Keratinocyte (primary cell): ENCODE measurements at regions not wholly inside any gene's neighbourhood (a gene's known extent, or its start where the extent isn't known, plus 50 kb on each side); places are given as distances from the start of the nearest gene placed in this dataset.

ENCODE experiments used
- DNase-seq: peaks from one replicate; pipeline ENCODE4 v3.0.0-alpha.2; 2011; ENCODE audit warnings: low read depth, missing footprints, low spot score
- FAIRE-seq: peaks from 2 replicates; lab custom pipeline; 2011; peaks lifted over from hg19 to GRCh38; lab: Jason Lieb, UNC
- H2AFZ ChIP-seq: 2 replicates; pipeline ENCODE4 v1.6.0; 2012; ENCODE audit warnings: low read length, control low read depth, inconsistent platforms; ENCODE audit not compliant: control insufficient read depth
- H3K27ac ChIP-seq: 2 replicates; pipeline ENCODE4 v1.5.1; 2011; ENCODE audit warnings: low read length; ENCODE audit not compliant: control insufficient read depth, insufficient read depth
- H3K27me3 ChIP-seq: 3 replicates; pipeline ENCODE4 v1.6.0; 2011; ENCODE audit warnings: low read length; ENCODE audit not compliant: control insufficient read depth, insufficient read depth; ENCODE audit errors: extremely low read depth
- H3K36me3 ChIP-seq, 2 experiments: 2 replicates in 1 of 2; 3 replicates in 1 of 2; pipeline ENCODE4 v1.5.1; 2011; ENCODE audit warnings: low read length in 2 of 2, mild to moderate bottlenecking in 1 of 2; ENCODE audit not compliant: control insufficient read depth in 2 of 2, insufficient read depth in 2 of 2; ENCODE audit errors: extremely low read depth in 1 of 2
- H3K4me1 ChIP-seq: 3 replicates; pipeline ENCODE4 v1.5.1; 2011; ENCODE audit warnings: low read length; ENCODE audit not compliant: control insufficient read depth, insufficient read depth; ENCODE audit errors: extremely low read depth
- H3K4me2 ChIP-seq: 3 replicates; pipeline ENCODE4 v1.6.0; 2011; ENCODE audit warnings: low read depth, low read length; ENCODE audit not compliant: control insufficient read depth, insufficient read depth; ENCODE audit errors: extremely low read depth
- H3K4me3 ChIP-seq, 3 experiments: fragments of 200-600 bp in 1 of 3; sonication (generic) in 1 of 3; 2 replicates in 2 of 3; 3 replicates in 1 of 3; pipeline ENCODE4 v1.5.1; 2011 to 2016; ENCODE audit warnings: low read length in 3 of 3, mild to moderate bottlenecking in 3 of 3, control low read depth in 2 of 3, inconsistent platforms in 1 of 3, low read depth in 1 of 3, mixed read lengths in 1 of 3, mixed run types in 1 of 3, moderate library complexity in 1 of 3; ENCODE audit not compliant: control insufficient read depth in 2 of 3, insufficient read depth in 2 of 3; ENCODE audit errors: extremely low read depth in 1 of 3
- H3K79me2 ChIP-seq: 2 replicates; pipeline ENCODE4 v1.6.0; 2012; ENCODE audit warnings: low read length; ENCODE audit not compliant: control insufficient read depth, insufficient read depth
- H3K9ac ChIP-seq: 3 replicates; pipeline ENCODE4 v1.6.0; 2011; ENCODE audit warnings: low read length; ENCODE audit not compliant: control insufficient read depth, insufficient read depth; ENCODE audit errors: extremely low read depth
- H3K9me1 ChIP-seq: 3 replicates; pipeline ENCODE4 v1.6.0; 2011; ENCODE audit warnings: low read length; ENCODE audit not compliant: control insufficient read depth, insufficient read depth; ENCODE audit errors: extremely low read depth
- H3K9me3 ChIP-seq: 2 replicates; pipeline ENCODE4 v1.5.1; 2012; ENCODE audit warnings: low read depth, low read length; ENCODE audit not compliant: control insufficient read depth
- H4K20me1 ChIP-seq: 3 replicates; pipeline ENCODE4 v1.6.0; 2011; ENCODE audit warnings: low read length; ENCODE audit not compliant: control insufficient read depth, insufficient read depth; ENCODE audit errors: extremely low read depth
- CTCF ChIP-seq, 3 experiments: IDR thresholded peaks in 1 of 3; conservative IDR thresholded peaks in 1 of 3; optimal IDR thresholded peaks in 1 of 3; 2 replicates in 2 of 3; 3 replicates in 1 of 3; pipeline versions ENCODE3 to v1.5.1; 2011; ENCODE audit warnings: low read length in 3 of 3, mild to moderate bottlenecking in 3 of 3, moderate library complexity in 2 of 3, control low read depth in 1 of 3, inconsistent platforms in 1 of 3; ENCODE audit not compliant: insufficient read depth in 2 of 3; ENCODE audit errors: extremely low read depth in 1 of 3
- EZH2 ChIP-seq: IDR thresholded peaks from one replicate; pipeline ENCODE4 v1.6.1; 2012; ENCODE audit warnings: inconsistent platforms, mild to moderate bottlenecking, low read length, moderate library complexity
- dilution Hi-C: fragments of 300-500 bp; cut with MboI; formaldehyde crosslinking; loops from one replicate; pipeline ENCODE4 v1.7.0; 2020; ENCODE audit warnings: low sequenced_read_pairs; ENCODE audit not compliant: extremely low pct_ligation_motif_present

GRCh38 chr4:162510115-162510514 lies 346.3 kb upstream of the FSTL5 start:
- no peak overlapping the region for H3K9ac ChIP-seq

GRCh38 chr4:162509333-162509732 lies 345.5 kb upstream of the FSTL5 start:
- DNase-seq (no peak), FAIRE-seq (no peak)
- H3K4me2 ChIP-seq = no peak overlapping the region
- TF ChIP-seq EZH2 (no peak), CTCF (optimal IDR thresholded peaks at IDR 0.05 in 1 of 3, IDR thresholded peaks at IDR 0.05 in 1 of 3, conservative IDR thresholded peaks at IDR 0.05 in 1 of 3; ENCODE audit: extremely low read depth in 1 of 3, insufficient read depth in 2 of 3, low read length in 3 of 3) (no peak)
- H3K4me3 ChIP-seq = no peak overlapping the region
- no peak overlapping the region for H3K27ac ChIP-seq
- no peak overlapping the region for H3K9ac ChIP-seq
- no peaks in the 10 kb centered on the region for H3K4me1 ChIP-seq
- H3K79me2 ChIP-seq = no peaks in the 10 kb centered on the region
- H3K9me3 ChIP-seq = no peaks in the 10 kb centered on the region
- no peaks in the 10 kb centered on the region for H3K36me3 ChIP-seq
- H2AFZ ChIP-seq = no peak overlapping the region
- H4K20me1 ChIP-seq = no peaks in the 10 kb centered on the region
- H3K9me1 ChIP-seq = no peaks in the 10 kb centered on the region
- H3K27me3 ChIP-seq = no peaks in the 10 kb centered on the region
- dilution Hi-C loops = loop anchor here (25.0 kb wide), 1 partner anchor 528 kb away; no protein-coding TSS in a partner anchor

More at GRCh38 chr4:162510115-162510514, 346.3 kb upstream of the FSTL5 start:
- FAIRE-seq (no peak), DNase-seq (no peak)
- Histone ChIP-seq H3K27ac (no peak overlapping the region), H3K36me3 (no peaks in the 10 kb centered on the region), H3K4me1 (no peaks in the 10 kb centered on the region), H3K79me2 (no peaks in the 10 kb centered on the region), H3K4me2 (no peak overlapping the region), H4K20me1 (no peaks in the 10 kb centered on the region), H2AFZ (no peak overlapping the region), H3K9me1 (no peaks in the 10 kb centered on the region), H3K9me3 (no peaks in the 10 kb centered on the region), H3K4me3 (no peak overlapping the region), H3K27me3 (no peaks in the 10 kb centered on the region)
- TF ChIP-seq CTCF (optimal IDR thresholded peaks at IDR 0.05 in 1 of 3, IDR thresholded peaks at IDR 0.05 in 1 of 3, conservative IDR thresholded peaks at IDR 0.05 in 1 of 3; ENCODE audit: extremely low read depth in 1 of 3, insufficient read depth in 2 of 3, low read length in 3 of 3) (no peak), EZH2 (no peak)
- dilution Hi-C loops = loop anchor here (25.0 kb wide), 1 partner anchor 527 kb away; no protein-coding TSS in a partner anchor
